MCF 10A (cell line): ENCODE measurements at regions not wholly inside any gene's neighbourhood (a gene's known extent, or its start where the extent isn't known, plus 50 kb on each side); places are given as distances from the start of the nearest gene placed in this dataset.

ENCODE experiments used
- BruUV-seq: library from RNA; stranded (reverse); fragments of 400-500 nt; replicated peaks from 2 replicates; lab custom pipeline; 2021; lab: Mats Ljungman, UMichigan
- CTCF ChIA-PET: fragments of 300-600 bp; sonication (Branson Sonifier 250); formaldehyde crosslinking; extraction: SDS; loops from one replicate; lab custom pipeline; 2021; ENCODE audit warnings: antibody characterized with exemption, inconsistent platforms; lab: Yijun Ruan, JAX
- POLR2A ChIA-PET: fragments of 300-600, 350-650 bp; sonication (Branson Sonifier 250); formaldehyde crosslinking; extraction: SDS; loops from one replicate; lab custom pipeline; 2020; ENCODE audit warnings: antibody characterized with exemption, inconsistent platforms; lab: Yijun Ruan, JAX
- DNase-seq: peaks from one replicate; pipeline ENCODE4 v3.0.0-alpha.2; 2018; ENCODE audit not compliant: unreplicated experiment
- H3K27ac Mint-ChIP-seq: one replicate; pipeline ENCODE4 v1.8.0; 2022; ENCODE audit warnings: mild to moderate bottlenecking, low read depth, mixed read lengths; ENCODE audit not compliant: unreplicated experiment
- H3K27me3 Mint-ChIP-seq: one replicate; pipeline ENCODE4 v1.8.0; 2022; ENCODE audit warnings: mixed read lengths; ENCODE audit not compliant: insufficient read depth, unreplicated experiment
- H3K36me3 Mint-ChIP-seq: one replicate; pipeline ENCODE4 v1.8.0; 2022; ENCODE audit warnings: mild to moderate bottlenecking, moderate library complexity, mixed read lengths; ENCODE audit not compliant: insufficient read depth, unreplicated experiment
- H3K4me1 Mint-ChIP-seq: one replicate; pipeline ENCODE4 v1.8.0; 2022; ENCODE audit warnings: mixed read lengths; ENCODE audit not compliant: insufficient read depth, unreplicated experiment
- H3K4me3 Mint-ChIP-seq: one replicate; pipeline ENCODE4 v1.8.0; 2022; ENCODE audit warnings: mild to moderate bottlenecking, moderate library complexity, mixed read lengths; ENCODE audit not compliant: unreplicated experiment
- H3K9me3 Mint-ChIP-seq: one replicate; pipeline ENCODE4 v1.8.0; 2022; ENCODE audit warnings: mixed read lengths; ENCODE audit not compliant: unreplicated experiment
- intact Hi-C: fragments of 100-400 bp; cut with micrococcal nuclease; formaldehyde crosslinking; loops from 2 replicates; pipeline ENCODE4 v1.14.1; 2022
- TF ChIP-seq, protein P1 (sequence below): fragments of 200-600 bp; IDR thresholded peaks from one replicate; pipeline ENCODE4 v1.8.0; 2022; ENCODE audit warnings: antibody characterized with exemption, mild to moderate bottlenecking; ENCODE audit not compliant: unreplicated experiment

DNA sequence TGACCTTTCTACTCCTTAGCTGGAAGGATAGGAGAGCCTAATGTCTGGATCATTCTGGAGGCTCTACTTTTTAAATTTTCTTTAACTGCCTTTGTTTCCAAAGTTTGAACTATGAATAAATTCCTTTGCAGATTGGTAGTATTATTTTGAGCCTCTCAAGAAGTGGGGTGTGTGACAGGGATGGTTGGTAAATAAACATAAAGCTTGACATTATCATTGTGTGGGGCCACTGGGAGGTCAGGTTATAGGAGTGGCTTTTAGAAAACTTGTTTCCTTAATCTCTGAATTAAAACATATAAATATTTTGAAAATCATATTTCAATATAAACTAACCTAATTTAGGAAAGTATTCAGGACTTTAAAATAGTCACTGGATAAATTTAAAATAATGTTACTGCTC lies 89.3 kb downstream of the OTOL1 start:
- Mint-ChIP-seq H3K36me3 (peaks cover 5% of the 10 kb centered on the region), H3K27ac (no peak overlapping the region), H3K27me3 (no peaks in the 10 kb centered on the region), H3K4me1 (peaks cover 8% of the 10 kb centered on the region), H3K9me3 (no peaks in the 10 kb centered on the region), H3K4me3 (no peak overlapping the region)
- TF ChIP-seq, protein P1, sequence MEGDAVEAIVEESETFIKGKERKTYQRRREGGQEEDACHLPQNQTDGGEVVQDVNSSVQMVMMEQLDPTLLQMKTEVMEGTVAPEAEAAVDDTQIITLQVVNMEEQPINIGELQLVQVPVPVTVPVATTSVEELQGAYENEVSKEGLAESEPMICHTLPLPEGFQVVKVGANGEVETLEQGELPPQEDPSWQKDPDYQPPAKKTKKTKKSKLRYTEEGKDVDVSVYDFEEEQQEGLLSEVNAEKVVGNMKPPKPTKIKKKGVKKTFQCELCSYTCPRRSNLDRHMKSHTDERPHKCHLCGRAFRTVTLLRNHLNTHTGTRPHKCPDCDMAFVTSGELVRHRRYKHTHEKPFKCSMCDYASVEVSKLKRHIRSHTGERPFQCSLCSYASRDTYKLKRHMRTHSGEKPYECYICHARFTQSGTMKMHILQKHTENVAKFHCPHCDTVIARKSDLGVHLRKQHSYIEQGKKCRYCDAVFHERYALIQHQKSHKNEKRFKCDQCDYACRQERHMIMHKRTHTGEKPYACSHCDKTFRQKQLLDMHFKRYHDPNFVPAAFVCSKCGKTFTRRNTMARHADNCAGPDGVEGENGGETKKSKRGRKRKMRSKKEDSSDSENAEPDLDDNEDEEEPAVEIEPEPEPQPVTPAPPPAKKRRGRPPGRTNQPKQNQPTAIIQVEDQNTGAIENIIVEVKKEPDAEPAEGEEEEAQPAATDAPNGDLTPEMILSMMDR, result no peak
- ChIA-PET POLR2A (no interaction called here), CTCF (interaction anchor here (0.6 kb wide), 1 partner anchor 75 kb away, joined by 3 read pairs; no protein-coding TSS in a partner anchor)
- no TSS peak for BruUV-seq
- no peak for DNase-seq
- intact Hi-C loops, result no loop called here

DNA sequence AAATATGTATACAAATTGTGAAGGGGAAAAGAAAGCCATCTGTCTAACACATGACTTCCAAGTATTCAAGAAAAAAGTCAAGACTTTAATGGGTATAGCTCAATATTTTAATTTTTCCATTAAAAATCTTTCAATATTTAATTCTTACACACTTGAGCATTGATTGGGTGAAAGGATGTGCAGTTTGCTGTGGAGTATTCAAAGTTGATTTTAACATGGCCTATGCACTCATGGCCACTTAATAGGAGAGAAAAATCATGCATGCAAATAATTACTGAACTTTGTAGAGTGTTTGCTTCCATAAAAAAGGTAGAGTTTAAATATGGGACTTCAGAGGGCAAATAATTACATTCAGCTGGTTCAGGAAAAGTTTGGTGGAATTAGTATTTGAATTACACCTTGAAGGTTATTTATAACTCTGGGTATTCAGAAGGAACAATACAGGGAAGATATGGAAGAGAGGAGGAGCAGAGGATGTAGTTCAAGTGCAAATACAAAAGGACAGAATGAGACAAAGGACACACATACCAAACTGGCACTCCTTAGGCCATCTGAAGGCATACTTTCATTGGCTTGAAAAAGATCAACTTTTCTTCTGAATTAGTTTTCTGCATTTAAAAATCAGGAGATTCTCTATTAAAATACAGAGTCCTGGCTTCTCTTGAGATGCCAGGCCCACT lies 90.1 kb downstream of the OTOL1 start:
- H3K9me3 Mint-ChIP-seq, result no peaks in the 10 kb centered on the region
- no peak overlapping the region for H3K4me3 Mint-ChIP-seq
- DNase-seq, result no peak
- ChIA-PET POLR2A (no interaction called here), CTCF (interaction anchor here (0.6 kb wide), 1 partner anchor 76 kb away, joined by 3 read pairs; no protein-coding TSS in a partner anchor)
- H3K36me3 Mint-ChIP-seq, result peaks cover 5% of the 10 kb centered on the region
- no peak overlapping the region for H3K27ac Mint-ChIP-seq
- no peaks in the 10 kb centered on the region for H3K4me1 Mint-ChIP-seq
- H3K27me3 Mint-ChIP-seq, result no peaks in the 10 kb centered on the region
- TF ChIP-seq, protein P1, result no peak
- intact Hi-C loops, result no loop called here
- no TSS peak for BruUV-seq

DNA sequence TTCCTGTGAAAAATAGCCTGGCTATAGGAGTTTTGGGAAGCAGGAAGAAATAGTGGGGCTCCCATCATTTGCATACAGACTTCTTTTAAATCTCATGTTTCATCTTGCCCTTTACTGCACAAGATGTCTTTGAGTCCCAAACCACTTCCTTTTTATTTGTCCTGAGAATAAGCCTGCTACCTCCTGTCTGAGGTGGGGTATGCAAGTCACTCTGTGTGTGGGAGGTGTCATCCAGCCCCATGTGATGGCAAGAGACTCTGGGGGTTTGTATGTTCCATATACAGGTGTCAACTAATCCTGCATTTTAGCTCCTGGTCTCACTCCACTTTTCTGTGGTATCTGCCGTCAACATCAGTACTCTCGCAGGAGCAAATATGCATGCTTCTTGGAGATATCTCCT lies 102.0 kb downstream of the OTOL1 start:
- Mint-ChIP-seq H3K4me1 (peaks cover 3% of the 10 kb centered on the region), H3K27ac (no peak overlapping the region), H3K27me3 (no peaks in the 10 kb centered on the region), H3K36me3 (no peaks in the 10 kb centered on the region), H3K4me3 (no peak overlapping the region), H3K9me3 (no peaks in the 10 kb centered on the region)
- intact Hi-C loops, result no loop called here
- BruUV-seq, result no TSS peak
- TF ChIP-seq, protein P1, result no peak
- DNase-seq, result no peak
- ChIA-PET CTCF (interaction anchor here (0.6 to 1.4 kb wide), 2 partner anchors 56 to 79 kb away, joined by 3 to 4 read pairs; no protein-coding TSS in a partner anchor), POLR2A (interaction anchor here (0.6 to 0.7 kb wide), 2 partner anchors 675 to 935 kb away, joined by 3 to 4 read pairs; no protein-coding TSS in a partner anchor)

DNA sequence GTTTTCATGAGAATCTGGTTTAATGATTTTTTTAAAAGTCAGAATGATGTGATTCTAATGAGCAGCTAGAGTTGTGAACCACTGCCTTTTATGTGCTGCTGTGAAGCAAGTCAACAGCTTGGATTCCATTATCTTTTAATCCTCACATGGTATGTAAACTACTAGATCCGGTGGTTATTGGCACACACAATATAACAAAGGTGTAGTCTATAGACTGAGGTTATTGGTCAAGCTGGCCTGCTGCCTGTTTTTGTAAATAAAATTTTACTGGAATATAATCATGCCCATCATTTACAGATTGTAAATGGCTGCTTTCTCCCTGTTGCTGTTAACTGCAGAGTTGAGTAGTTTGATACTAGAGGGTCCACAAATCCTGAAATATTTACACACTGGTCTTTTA lies 103.1 kb downstream of the OTOL1 start:
- Mint-ChIP-seq H3K9me3 (no peaks in the 10 kb centered on the region), H3K27me3 (no peaks in the 10 kb centered on the region), H3K36me3 (no peaks in the 10 kb centered on the region), H3K4me1 (peaks cover 3% of the 10 kb centered on the region), H3K27ac (no peak overlapping the region), H3K4me3 (no peak overlapping the region)
- no peak for DNase-seq
- POLR2A ChIA-PET, result interaction anchor here (0.7 kb wide), 1 partner anchor 20 kb away, joined by 3 read pairs; no protein-coding TSS in a partner anchor
- TF ChIP-seq, protein P1, result no peak
- CTCF ChIA-PET, result interaction anchor here (1.4 kb wide), 1 partner anchor 57 kb away, joined by 4 read pairs; no protein-coding TSS in a partner anchor
- intact Hi-C loops, result no loop called here
- BruUV-seq, result no TSS peak
